ENCODE measurements at regions not wholly inside any gene's neighbourhood (a gene's known extent, or its start where the extent isn't known, plus 50 kb on each side); places are given as distances from the start of the nearest gene placed in this dataset.

- TF ChIP-seq PRDM10 (IDR thresholded peaks at IDR 0.05; ENCODE audit: partially characterized antibody): no peak
- no peak for TF ChIP-seq CBX8 (IDR thresholded peaks at IDR 0.05; ENCODE audit: borderline replicate concordance, extremely low read depth, low read depth, low read length, poor library complexity, severe bottlenecking)
- TF ChIP-seq POLR2AphosphoS5 (IDR thresholded peaks at IDR 0.05; ENCODE audit: control insufficient read depth, insufficient read depth, low read depth, low read length): no peak
Measured at GRCh38 chr7:115879171-115879570, 151.4 kb downstream of the TFEC start.
